ENCODE measurements at regions not wholly inside any gene's neighbourhood (a gene's known extent, or its start where the extent isn't known, plus 50 kb on each side); places are given as distances from the start of the nearest gene placed in this dataset.

DNA sequence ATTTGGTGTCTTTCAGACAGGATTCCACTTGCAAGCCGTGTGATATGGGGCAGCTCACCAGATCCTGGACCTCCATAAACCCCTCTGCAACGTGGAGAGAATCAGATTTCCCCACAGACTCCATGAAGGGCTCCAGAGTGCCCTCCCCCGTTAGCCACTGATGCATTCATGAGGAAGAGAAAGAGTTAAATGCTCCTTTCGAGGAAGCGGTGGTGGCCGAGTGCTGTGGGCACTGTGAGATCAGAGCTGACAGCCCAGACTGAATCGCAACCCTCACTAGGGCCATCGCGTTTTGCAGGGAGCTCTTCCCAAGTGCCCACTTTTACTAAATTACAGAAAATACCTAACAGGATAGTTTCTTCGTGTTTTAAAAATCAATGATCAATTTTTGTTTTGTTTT lies 226.3 kb upstream of the ZNF32 start:
- TF ChIP-seq, protein P1, sequence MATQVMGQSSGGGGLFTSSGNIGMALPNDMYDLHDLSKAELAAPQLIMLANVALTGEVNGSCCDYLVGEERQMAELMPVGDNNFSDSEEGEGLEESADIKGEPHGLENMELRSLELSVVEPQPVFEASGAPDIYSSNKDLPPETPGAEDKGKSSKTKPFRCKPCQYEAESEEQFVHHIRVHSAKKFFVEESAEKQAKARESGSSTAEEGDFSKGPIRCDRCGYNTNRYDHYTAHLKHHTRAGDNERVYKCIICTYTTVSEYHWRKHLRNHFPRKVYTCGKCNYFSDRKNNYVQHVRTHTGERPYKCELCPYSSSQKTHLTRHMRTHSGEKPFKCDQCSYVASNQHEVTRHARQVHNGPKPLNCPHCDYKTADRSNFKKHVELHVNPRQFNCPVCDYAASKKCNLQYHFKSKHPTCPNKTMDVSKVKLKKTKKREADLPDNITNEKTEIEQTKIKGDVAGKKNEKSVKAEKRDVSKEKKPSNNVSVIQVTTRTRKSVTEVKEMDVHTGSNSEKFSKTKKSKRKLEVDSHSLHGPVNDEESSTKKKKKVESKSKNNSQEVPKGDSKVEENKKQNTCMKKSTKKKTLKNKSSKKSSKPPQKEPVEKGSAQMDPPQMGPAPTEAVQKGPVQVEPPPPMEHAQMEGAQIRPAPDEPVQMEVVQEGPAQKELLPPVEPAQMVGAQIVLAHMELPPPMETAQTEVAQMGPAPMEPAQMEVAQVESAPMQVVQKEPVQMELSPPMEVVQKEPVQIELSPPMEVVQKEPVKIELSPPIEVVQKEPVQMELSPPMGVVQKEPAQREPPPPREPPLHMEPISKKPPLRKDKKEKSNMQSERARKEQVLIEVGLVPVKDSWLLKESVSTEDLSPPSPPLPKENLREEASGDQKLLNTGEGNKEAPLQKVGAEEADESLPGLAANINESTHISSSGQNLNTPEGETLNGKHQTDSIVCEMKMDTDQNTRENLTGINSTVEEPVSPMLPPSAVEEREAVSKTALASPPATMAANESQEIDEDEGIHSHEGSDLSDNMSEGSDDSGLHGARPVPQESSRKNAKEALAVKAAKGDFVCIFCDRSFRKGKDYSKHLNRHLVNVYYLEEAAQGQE (IDR thresholded peaks at IDR 0.05; ENCODE audit: insufficient read depth in 1 of 2, low read depth in 2 of 2, low read length in 1 of 2) = no peak
- TF ChIP-seq, protein P2, sequence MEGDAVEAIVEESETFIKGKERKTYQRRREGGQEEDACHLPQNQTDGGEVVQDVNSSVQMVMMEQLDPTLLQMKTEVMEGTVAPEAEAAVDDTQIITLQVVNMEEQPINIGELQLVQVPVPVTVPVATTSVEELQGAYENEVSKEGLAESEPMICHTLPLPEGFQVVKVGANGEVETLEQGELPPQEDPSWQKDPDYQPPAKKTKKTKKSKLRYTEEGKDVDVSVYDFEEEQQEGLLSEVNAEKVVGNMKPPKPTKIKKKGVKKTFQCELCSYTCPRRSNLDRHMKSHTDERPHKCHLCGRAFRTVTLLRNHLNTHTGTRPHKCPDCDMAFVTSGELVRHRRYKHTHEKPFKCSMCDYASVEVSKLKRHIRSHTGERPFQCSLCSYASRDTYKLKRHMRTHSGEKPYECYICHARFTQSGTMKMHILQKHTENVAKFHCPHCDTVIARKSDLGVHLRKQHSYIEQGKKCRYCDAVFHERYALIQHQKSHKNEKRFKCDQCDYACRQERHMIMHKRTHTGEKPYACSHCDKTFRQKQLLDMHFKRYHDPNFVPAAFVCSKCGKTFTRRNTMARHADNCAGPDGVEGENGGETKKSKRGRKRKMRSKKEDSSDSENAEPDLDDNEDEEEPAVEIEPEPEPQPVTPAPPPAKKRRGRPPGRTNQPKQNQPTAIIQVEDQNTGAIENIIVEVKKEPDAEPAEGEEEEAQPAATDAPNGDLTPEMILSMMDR (IDR thresholded peaks at IDR 0.05) = no peak
- no peak for TF ChIP-seq TCF7L2 (IDR thresholded peaks at IDR 0.05; ENCODE audit: low read depth, low read length)
- no peak for TF ChIP-seq POLR2AphosphoS5 (IDR thresholded peaks at IDR 0.05; ENCODE audit: low read depth, low read length)
